SK-N-MC (cell line): ENCODE measurements at regions not wholly inside any gene's neighbourhood (a gene's known extent, or its start where the extent isn't known, plus 50 kb on each side); places are given as distances from the start of the nearest gene placed in this dataset.

Experiments
- DNase-seq: peaks from one replicate; pipeline ENCODE4 v3.0.0-alpha.2; 2011; ENCODE audit warnings: low read depth, low spot score
- H3K27ac ChIP-seq: fragments of 200-600 bp; sonication (generic); 2 replicates; pipeline ENCODE4 v1.5.1; 2016; ENCODE audit warnings: mixed run types
- H3K36me3 ChIP-seq: fragments of 200-600 bp; sonication (generic); 2 replicates; pipeline ENCODE4 v1.6.1; 2017; ENCODE audit warnings: antibody characterized with exemption, low read length, mixed read lengths; ENCODE audit not compliant: insufficient read depth
- H3K4me3 ChIP-seq: fragments of 200-600 bp; sonication (generic); 2 replicates; pipeline ENCODE4 v1.5.1; 2016
- H3K9ac ChIP-seq: fragments of 200-600 bp; sonication (generic); 2 replicates; pipeline ENCODE4 v1.8.0; 2017; ENCODE audit warnings: mixed run types, mixed read lengths; ENCODE audit not compliant: insufficient read length
- H3K9me3 ChIP-seq: fragments of 200-600 bp; sonication (generic); 2 replicates; pipeline ENCODE4 v1.6.1; 2017; ENCODE audit warnings: low read depth, mild to moderate bottlenecking, antibody characterized with exemption, low read length, moderate library complexity, mixed read lengths
- EZH2 ChIP-seq: fragments of 200-600 bp; sonication (generic); IDR thresholded peaks from one replicate; pipeline ENCODE4 v1.6.1; 2017; ENCODE audit warnings: antibody characterized with exemption
- FOXP2 ChIP-seq: optimal IDR thresholded peaks from 2 replicates; pipeline ENCODE3; 2011; ENCODE audit warnings: mild to moderate bottlenecking, moderate library complexity; ENCODE audit not compliant: insufficient read depth; ENCODE audit errors: extremely low read length, control extremely low read depth
- POLR2AphosphoS5 ChIP-seq: IDR thresholded peaks from 2 replicates; pipeline ENCODE4 v1.6.1; 2012; ENCODE audit warnings: mild to moderate bottlenecking, low read depth, low read length, borderline replicate concordance

DNA sequence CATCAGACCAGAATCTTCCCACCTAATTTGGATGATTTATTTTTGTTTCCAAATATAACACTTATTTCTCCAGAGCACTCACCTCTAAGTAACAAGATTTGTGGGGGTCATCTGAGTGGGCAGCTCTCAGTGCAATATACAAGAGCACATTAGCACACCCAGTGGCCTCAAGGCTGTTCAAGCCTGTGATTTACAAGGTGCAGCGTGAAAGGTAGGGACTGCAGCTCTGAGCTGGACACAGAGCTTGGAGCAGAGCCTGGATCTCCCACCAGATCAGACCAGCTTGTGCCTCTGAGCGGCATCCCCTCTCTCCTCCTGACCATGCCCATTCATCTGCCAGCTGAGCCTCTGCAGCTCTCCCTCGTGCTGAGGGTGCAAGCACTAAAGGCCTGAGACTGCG, 323.3 kb upstream of the ZC3H12C start:
- H3K27ac ChIP-seq, result no peak overlapping the region
- TF ChIP-seq FOXP2, result no peak
- H3K9me3 ChIP-seq, result no peaks in the 10 kb centered on the region
- H3K9ac ChIP-seq, result no peak overlapping the region
- no peak overlapping the region for H3K4me3 ChIP-seq
- H3K36me3 ChIP-seq, result no peaks in the 10 kb centered on the region
- DNase-seq, result no peak

GRCh38 chr11:109770323-109770722, 322.9 kb upstream of the ZC3H12C start:
- no peaks in the 10 kb centered on the region for H3K9me3 ChIP-seq
- H3K9ac ChIP-seq, result no peak overlapping the region
- no peak for TF ChIP-seq FOXP2
- TF ChIP-seq POLR2AphosphoS5, result no peak
- TF ChIP-seq EZH2, result no peak
- no peak overlapping the region for H3K27ac ChIP-seq
- no peaks in the 10 kb centered on the region for H3K36me3 ChIP-seq
- H3K4me3 ChIP-seq, result no peak overlapping the region
- DNase-seq, result no peak

DNA sequence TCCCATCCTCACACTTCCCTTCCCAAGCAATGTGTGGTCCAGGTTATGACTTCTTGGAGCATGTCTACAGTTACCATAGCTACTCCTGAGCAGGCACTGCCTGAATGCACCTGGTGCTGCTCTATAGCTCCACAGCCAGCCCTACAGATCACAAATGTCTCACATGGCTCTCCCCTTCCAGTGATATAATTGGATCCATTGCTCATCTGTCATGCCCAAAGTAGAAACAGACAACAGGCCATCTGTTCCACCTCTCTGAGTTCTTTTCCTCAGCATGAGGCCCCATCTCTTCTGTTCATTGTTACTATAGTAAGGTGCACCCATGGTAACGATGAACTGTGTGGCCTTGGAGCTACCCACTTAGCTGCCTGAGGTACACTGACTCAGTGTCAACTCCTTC, 320.3 kb upstream of the ZC3H12C start:
- DNase-seq, result no peak
- H3K9me3 ChIP-seq, result no peaks in the 10 kb centered on the region
- H3K36me3 ChIP-seq, result no peaks in the 10 kb centered on the region
- H3K27ac ChIP-seq, result no peak overlapping the region
- no peak for TF ChIP-seq EZH2
- no peak for TF ChIP-seq POLR2AphosphoS5
- no peak overlapping the region for H3K9ac ChIP-seq
- H3K4me3 ChIP-seq, result no peak overlapping the region

- no peak for DNase-seq
- Histone ChIP-seq H3K36me3 (no peaks in the 10 kb centered on the region), H3K9ac (no peak overlapping the region), H3K4me3 (no peak overlapping the region), H3K27ac (no peak overlapping the region), H3K9me3 (no peaks in the 10 kb centered on the region)
- TF ChIP-seq EZH2 (no peak), POLR2AphosphoS5 (no peak), FOXP2 (no peak)
Observed at GRCh38 chr11:109775686-109776085, 317.5 kb upstream of the ZC3H12C start.

DNA sequence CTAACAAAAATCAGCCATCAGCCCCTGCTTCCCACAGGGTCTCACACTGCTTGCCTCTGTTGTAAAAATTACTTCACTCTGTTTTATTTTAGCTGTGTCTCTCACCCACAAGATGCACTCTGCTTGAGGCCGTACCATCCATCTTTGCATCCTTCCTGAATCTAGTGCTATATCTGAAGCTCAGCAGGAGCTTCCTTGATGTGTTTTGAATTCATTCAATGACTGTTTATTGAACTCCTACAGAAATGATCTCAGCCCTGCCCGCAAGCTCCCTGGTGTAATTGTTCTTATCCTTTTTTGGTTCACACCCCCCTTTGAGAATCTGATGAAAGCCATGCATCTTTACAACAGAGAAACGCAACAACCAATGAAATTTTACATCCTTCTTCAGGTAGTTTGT, 310.2 kb upstream of the ZC3H12C start:
- Histone ChIP-seq H3K27ac (no peak overlapping the region), H3K4me3 (no peak overlapping the region), H3K9ac (no peak overlapping the region), H3K9me3 (no peaks in the 10 kb centered on the region), H3K36me3 (no peaks in the 10 kb centered on the region)
- DNase-seq, result peak; percentile 40
- TF ChIP-seq FOXP2 (peak; percentile 34), EZH2 (no peak), POLR2AphosphoS5 (no peak)

DNA sequence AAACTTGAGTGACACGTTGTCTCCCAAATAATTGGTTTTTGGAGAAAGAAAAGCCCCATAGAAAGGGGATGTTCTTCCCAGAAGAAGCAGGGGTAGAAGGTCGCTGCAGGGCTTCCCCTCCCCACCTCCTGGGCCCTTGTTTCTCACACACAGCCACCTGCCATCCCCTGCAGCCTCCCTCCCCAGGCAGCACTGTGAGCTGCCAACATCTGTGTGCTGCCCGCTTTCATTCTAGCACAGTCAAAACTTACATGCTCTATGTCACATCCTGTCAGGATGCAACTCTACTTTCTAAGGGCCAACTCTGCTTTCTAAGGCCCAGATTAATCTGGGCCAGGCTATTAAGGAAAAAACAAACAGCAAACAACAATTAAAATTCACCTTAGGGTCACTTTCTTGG, 309.4 kb upstream of the ZC3H12C start:
- Histone ChIP-seq H3K4me3 (no peak overlapping the region), H3K27ac (no peak overlapping the region), H3K36me3 (no peaks in the 10 kb centered on the region), H3K9me3 (no peaks in the 10 kb centered on the region), H3K9ac (no peak overlapping the region)
- TF ChIP-seq EZH2 (no peak), FOXP2 (no peak), POLR2AphosphoS5 (no peak)
- no peak for DNase-seq

DNA sequence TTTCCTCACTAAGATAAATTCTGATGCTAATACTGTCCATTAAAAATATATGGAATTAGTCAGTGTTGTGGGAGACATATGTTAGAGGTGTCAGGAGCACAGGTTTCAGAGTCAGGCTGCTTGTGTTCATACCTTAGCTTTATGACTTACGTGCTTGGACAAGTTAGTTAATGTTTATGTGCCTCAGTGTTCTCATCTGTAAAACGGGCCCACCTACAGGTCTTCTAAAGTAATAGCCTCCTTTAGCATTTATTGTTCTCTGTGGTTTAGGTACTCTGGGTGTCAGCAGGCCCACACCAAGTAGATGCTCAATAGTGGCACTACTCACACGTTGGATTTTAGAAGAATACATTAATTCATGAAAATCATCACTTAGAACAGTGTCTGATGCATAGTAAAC, 308.7 kb upstream of the ZC3H12C start:
- Histone ChIP-seq H3K36me3 (no peaks in the 10 kb centered on the region), H3K9ac (no peak overlapping the region), H3K9me3 (no peaks in the 10 kb centered on the region), H3K27ac (no peak overlapping the region), H3K4me3 (no peak overlapping the region)
- DNase-seq, result no peak
- TF ChIP-seq FOXP2 (no peak), POLR2AphosphoS5 (no peak), EZH2 (no peak)

DNA sequence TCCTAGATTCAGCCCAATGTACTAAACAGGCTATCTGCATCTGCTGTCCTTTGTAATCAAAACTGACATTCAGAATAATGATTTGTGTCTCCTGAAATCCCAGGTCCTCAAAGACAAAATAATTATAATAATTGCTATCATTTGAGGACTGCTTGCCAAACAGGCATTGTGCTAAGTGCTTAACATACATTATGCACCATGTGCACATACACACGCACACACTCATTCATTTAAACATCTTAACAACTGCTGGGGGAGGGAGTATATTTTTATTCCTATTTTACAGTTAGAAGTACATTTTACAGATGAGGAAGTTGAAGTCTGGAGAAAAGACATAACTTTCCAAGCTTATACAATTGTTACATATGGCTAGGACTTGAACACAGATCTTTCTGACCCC, 308.0 kb upstream of the ZC3H12C start:
- H3K4me3 ChIP-seq, result no peak overlapping the region
- TF ChIP-seq EZH2, result no peak
- TF ChIP-seq POLR2AphosphoS5, result no peak
- TF ChIP-seq FOXP2, result no peak
- DNase-seq, result no peak
- H3K9me3 ChIP-seq, result no peaks in the 10 kb centered on the region
- no peak overlapping the region for H3K9ac ChIP-seq
- no peak overlapping the region for H3K27ac ChIP-seq
- H3K36me3 ChIP-seq, result no peaks in the 10 kb centered on the region

GRCh38 chr11:109785714-109786113, 307.5 kb upstream of the ZC3H12C start:
- Histone ChIP-seq H3K36me3 (no peaks in the 10 kb centered on the region), H3K9ac (no peak overlapping the region), H3K27ac (no peak overlapping the region), H3K4me3 (no peak overlapping the region), H3K9me3 (no peaks in the 10 kb centered on the region)
- no peak for DNase-seq
- no peak for TF ChIP-seq POLR2AphosphoS5
- no peak for TF ChIP-seq EZH2
- TF ChIP-seq FOXP2, result no peak
